ENCODE measurements at regions not wholly inside any gene's neighbourhood (a gene's known extent, or its start where the extent isn't known, plus 50 kb on each side); places are given as distances from the start of the nearest gene placed in this dataset.

DNA sequence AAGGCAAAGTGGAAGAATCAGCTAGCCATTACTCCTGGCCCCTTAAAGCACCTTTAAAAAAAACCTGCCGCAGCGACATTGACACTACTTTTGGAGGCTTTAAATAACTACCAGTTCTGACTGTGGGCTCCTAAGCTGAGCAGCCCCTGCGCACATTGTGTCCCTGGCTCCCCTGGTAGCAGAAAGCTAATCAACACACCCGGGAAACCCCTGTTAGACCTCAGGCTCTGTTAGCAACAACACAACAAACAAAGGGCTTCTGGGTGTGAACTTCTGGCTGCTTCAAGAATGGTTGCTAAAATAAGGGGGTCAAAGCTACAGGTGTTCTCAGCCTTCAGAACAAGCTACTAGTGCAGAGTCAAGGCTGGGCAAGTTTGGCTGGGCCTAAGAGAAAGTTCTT lies 83.6 kb downstream of the TMEM100 start:
- peaks cover 4% of the 10 kb centered on the region for H3K4me1 ChIP-seq (ENCODE audit: control insufficient read depth, extremely low read depth, insufficient read depth, low read length)
- TF ChIP-seq EZH2 (IDR thresholded peaks at IDR 0.05; ENCODE audit: low read length) = no peak
- TF ChIP-seq, protein P1, sequence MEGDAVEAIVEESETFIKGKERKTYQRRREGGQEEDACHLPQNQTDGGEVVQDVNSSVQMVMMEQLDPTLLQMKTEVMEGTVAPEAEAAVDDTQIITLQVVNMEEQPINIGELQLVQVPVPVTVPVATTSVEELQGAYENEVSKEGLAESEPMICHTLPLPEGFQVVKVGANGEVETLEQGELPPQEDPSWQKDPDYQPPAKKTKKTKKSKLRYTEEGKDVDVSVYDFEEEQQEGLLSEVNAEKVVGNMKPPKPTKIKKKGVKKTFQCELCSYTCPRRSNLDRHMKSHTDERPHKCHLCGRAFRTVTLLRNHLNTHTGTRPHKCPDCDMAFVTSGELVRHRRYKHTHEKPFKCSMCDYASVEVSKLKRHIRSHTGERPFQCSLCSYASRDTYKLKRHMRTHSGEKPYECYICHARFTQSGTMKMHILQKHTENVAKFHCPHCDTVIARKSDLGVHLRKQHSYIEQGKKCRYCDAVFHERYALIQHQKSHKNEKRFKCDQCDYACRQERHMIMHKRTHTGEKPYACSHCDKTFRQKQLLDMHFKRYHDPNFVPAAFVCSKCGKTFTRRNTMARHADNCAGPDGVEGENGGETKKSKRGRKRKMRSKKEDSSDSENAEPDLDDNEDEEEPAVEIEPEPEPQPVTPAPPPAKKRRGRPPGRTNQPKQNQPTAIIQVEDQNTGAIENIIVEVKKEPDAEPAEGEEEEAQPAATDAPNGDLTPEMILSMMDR (optimal IDR thresholded peaks at IDR 0.05 in 1 of 3, IDR thresholded peaks at IDR 0.05 in 1 of 3, conservative IDR thresholded peaks at IDR 0.05 in 1 of 3; ENCODE audit: extremely low read depth in 1 of 3, insufficient read depth in 2 of 3, low read length in 3 of 3) = no peak
- FAIRE-seq = no peak
- dilution Hi-C loops (cut with MboI; ENCODE audit: extremely low pct_ligation_motif_present, low sequenced_read_pairs) = no loop called here
- no peaks in the 10 kb centered on the region for H3K9me1 ChIP-seq (ENCODE audit: control insufficient read depth, extremely low read depth, insufficient read depth, low read length)
- H3K27me3 ChIP-seq (ENCODE audit: control insufficient read depth, extremely low read depth, insufficient read depth, low read length) = no peaks in the 10 kb centered on the region
- DNase-seq (ENCODE audit: low read depth, low spot score) = no peak
- no peak overlapping the region for H3K4me3 ChIP-seq (ENCODE audit: control insufficient read depth in 2 of 3, extremely low read depth in 1 of 3, insufficient read depth in 2 of 3, low read depth in 1 of 3, low read length in 3 of 3)
- no peak overlapping the region for H3K9ac ChIP-seq (ENCODE audit: control insufficient read depth, extremely low read depth, insufficient read depth, low read length)
- no peaks in the 10 kb centered on the region for H3K9me3 ChIP-seq (ENCODE audit: control insufficient read depth, low read depth, low read length)
- H3K36me3 ChIP-seq (ENCODE audit: control insufficient read depth in 2 of 2, extremely low read depth in 1 of 2, insufficient read depth in 2 of 2, low read length in 2 of 2) = no peaks in the 10 kb centered on the region
- H3K27ac ChIP-seq (ENCODE audit: control insufficient read depth, insufficient read depth, low read length) = no peak overlapping the region
- no peaks in the 10 kb centered on the region for H4K20me1 ChIP-seq (ENCODE audit: control insufficient read depth, extremely low read depth, insufficient read depth, low read length)
- H2AFZ ChIP-seq (ENCODE audit: control insufficient read depth, low read length) = no peak overlapping the region
- H3K4me2 ChIP-seq (ENCODE audit: control insufficient read depth, extremely low read depth, insufficient read depth, low read depth, low read length) = no peak overlapping the region
- H3K79me2 ChIP-seq (ENCODE audit: control insufficient read depth, insufficient read depth, low read length) = no peaks in the 10 kb centered on the region

DNA sequence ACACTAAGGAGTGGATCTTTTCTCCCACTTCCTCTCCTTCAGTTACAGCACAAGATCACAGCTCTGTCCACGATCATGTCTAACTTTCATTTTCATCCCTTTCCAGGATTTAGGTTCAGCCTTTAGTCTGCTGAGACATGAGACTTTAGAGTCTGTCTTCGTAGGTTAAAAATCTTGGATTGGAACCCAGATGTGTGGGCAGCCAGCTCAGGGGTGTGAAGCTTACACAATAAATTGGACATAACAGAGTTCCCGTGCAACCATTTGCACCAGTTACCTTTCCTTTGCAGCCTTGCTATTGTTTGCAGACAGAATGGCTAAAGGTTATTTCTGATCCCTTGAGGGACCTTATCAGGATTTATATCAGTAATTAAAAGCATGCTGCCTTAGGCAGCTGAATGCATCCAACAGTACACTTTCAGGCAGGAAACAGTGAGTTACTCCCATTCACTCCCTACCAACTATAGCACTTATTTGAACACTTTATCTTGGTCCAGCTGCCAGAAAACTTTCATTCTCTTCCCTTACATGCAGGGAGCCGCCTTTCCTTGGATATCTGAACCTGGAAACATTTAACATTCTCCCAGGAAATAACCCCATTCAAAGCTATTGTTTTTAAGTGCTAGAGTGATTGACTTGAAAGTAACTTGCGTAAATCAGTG lies 87.3 kb downstream of the TMEM100 start:
- dilution Hi-C loops (cut with MboI; ENCODE audit: extremely low pct_ligation_motif_present, low sequenced_read_pairs) = no loop called here
- Histone ChIP-seq H3K4me2 (ENCODE audit: control insufficient read depth, extremely low read depth, insufficient read depth, low read depth, low read length) (peak overlapping the region; percentile 44), H3K9me3 (ENCODE audit: control insufficient read depth, low read depth, low read length) (no peaks in the 10 kb centered on the region), H2AFZ (ENCODE audit: control insufficient read depth, low read length) (no peak overlapping the region), H3K79me2 (ENCODE audit: control insufficient read depth, insufficient read depth, low read length) (no peaks in the 10 kb centered on the region), H3K4me1 (ENCODE audit: control insufficient read depth, extremely low read depth, insufficient read depth, low read length) (peaks cover 14% of the 10 kb centered on the region), H3K9me1 (ENCODE audit: control insufficient read depth, extremely low read depth, insufficient read depth, low read length) (no peaks in the 10 kb centered on the region), H3K36me3 (ENCODE audit: control insufficient read depth in 2 of 2, extremely low read depth in 1 of 2, insufficient read depth in 2 of 2, low read length in 2 of 2) (no peaks in the 10 kb centered on the region), H3K27me3 (ENCODE audit: control insufficient read depth, extremely low read depth, insufficient read depth, low read length) (no peaks in the 10 kb centered on the region), H3K4me3 (ENCODE audit: control insufficient read depth in 2 of 3, extremely low read depth in 1 of 3, insufficient read depth in 2 of 3, low read depth in 1 of 3, low read length in 3 of 3) (no peak overlapping the region), H4K20me1 (ENCODE audit: control insufficient read depth, extremely low read depth, insufficient read depth, low read length) (no peaks in the 10 kb centered on the region), H3K27ac (ENCODE audit: control insufficient read depth, insufficient read depth, low read length) (no peak overlapping the region), H3K9ac (ENCODE audit: control insufficient read depth, extremely low read depth, insufficient read depth, low read length) (no peak overlapping the region)
- TF ChIP-seq, protein P1 (optimal IDR thresholded peaks at IDR 0.05 in 1 of 3, IDR thresholded peaks at IDR 0.05 in 1 of 3, conservative IDR thresholded peaks at IDR 0.05 in 1 of 3; ENCODE audit: extremely low read depth in 1 of 3, insufficient read depth in 2 of 3, low read length in 3 of 3) = no peak
- TF ChIP-seq EZH2 (IDR thresholded peaks at IDR 0.05; ENCODE audit: low read length) = no peak
- DNase-seq (ENCODE audit: low read depth, low spot score) (no peak), FAIRE-seq (no peak)

Measured in keratinocyte (primary cell).